GM18868 (cell line): ENCODE measurements at regions not wholly inside any gene's neighbourhood (a gene's known extent, or its start where the extent isn't known, plus 50 kb on each side); places are given as distances from the start of the nearest gene placed in this dataset.
"Not testable (repeated sequence)": the region's sequence is repeated elsewhere in the genome, so short reads cannot be mapped to it uniquely, and the experiment has no call there.

Experiments
- ATAC-seq: cut with Tn5 transposase; IDR thresholded peaks from one replicate; pipeline ENCODE4 v1.9.1; 2021; ENCODE audit warnings: mild to moderate bottlenecking, moderate library complexity; ENCODE audit not compliant: unreplicated experiment

DNA sequence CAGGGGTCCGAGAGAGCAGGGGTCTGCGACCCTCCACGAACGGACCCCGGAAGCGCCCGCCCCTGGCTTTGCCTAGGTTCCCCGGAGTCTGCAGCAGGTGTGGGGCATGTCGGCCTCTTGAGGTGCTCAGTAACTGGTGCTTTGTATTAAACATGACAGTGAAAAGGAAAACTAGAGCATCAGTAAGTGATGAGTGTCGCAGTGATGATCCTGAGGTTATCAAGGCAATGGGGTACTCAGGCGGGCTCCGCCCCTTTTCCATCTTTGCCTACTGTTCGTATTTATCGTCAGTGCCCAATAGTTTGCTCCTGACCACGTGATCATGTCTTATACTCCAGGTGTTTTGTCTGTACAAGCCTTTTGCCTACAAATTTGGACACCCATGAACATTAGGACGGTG is 262.4 kb downstream of the ZNF37A start:
- peak; percentile 33 for ATAC-seq

- not testable (repeated sequence) for ATAC-seq
Measured at GRCh38 chr10:38362514-38362913, 268.4 kb downstream of the ZNF37A start.

GRCh38 chr10:38364073-38364472 is 269.9 kb downstream of the ZNF37A start:
- ATAC-seq, result not testable (repeated sequence)

- ATAC-seq, result peak; percentile 78
Measured at GRCh38 chr10:38365917-38366316, 271.8 kb downstream of the ZNF37A start.

DNA sequence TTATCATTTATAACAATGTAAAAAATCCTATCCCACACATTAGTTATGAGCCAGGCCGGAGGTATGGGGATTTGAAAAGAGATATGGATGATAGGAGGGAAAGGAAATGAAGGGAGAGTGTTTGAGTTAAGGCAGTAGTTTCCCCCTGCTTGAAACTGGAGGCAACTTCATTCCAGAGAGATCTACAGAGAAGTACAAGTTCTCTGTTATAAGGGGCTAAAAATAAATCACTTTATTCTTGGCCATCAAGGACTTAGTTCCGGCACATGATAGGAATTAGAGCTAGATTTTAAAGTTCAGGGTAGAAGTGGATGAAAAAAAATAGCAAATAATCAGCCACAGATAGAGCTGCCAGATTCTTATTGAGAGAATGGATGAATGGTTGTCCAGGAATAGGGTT is 289.7 kb downstream of the ZNF37A start:
- ATAC-seq, result not testable (repeated sequence)

DNA sequence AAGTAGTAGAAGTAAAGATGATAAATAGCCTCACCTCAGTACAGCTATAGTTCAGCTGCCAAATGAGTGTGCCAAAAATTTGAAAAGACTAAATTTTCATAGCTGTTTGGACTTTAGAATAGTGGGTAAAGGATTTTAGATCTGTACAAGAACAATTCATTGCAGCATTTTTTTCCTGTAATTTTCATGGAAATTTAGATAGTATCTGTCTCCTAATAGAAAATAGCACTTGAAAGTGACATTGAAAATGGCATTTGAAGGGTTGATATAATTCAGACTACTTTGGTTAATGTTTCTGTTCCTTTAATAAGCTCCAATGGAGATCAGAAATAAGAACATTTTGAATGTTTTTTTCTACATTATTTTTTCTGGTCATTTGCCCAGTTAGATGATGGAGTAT is 292.7 kb downstream of the ZNF37A start:
- not testable (repeated sequence) for ATAC-seq

DNA sequence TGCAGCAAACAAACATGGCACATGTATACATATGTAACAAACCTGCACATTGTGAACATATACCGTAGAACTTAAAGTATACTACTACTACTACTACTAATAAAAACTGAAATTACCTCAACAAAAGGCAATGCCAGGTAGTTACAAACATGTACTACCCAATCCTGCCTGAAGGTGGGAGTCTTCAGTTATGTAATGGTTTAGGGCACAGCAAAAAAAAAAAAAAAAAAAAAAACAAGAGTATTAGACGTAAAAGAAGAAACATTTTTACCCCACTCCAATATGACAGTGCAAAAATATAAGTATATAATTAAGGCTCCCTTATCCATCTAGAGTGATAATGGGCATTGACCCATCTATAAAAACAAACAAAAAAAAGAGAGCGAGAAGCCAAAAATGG is 296.6 kb downstream of the ZNF37A start:
- ATAC-seq, result peak; percentile 79

GRCh38 chr10:38395465-38395864 is 301.3 kb downstream of the ZNF37A start:
- not testable (repeated sequence) for ATAC-seq

DNA sequence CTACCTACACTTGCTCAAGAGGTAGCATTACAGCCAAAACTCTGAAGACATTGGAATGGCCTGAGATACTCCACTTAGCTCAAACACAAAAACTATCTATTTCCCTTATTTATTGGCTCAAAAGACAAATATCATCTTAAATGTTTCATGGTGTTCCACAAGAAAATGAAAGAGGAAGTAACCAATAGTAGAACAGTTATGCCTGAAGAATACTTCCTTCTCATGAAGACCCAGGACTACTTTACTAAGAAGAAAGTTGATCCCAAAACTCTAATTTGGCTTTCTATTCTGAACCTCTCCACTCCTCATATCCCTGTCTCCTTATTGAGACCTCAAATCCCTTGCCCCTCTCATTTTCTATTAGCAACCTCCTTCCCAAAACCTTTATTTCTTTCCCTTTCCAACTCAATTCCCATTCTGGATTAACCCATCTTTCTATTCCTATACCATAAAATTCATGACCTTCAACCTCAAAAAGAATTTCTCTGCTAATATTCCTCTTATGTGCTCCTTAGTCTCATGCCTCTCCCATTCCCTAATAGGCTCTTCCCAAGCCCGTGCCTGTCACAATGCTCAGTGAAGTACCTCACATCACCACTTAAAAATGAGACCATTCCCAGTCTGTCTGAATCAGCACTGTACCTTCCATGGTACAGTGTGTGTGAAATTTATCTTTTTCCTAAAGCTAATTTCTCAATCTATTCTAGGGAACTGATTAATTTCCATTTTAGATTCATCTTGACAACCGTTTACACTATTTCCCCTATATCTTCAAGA is 302.2 kb downstream of the ZNF37A start:
- peak; percentile 78 for ATAC-seq

GRCh38 chr10:38401565-38401964 is 307.4 kb downstream of the ZNF37A start:
- ATAC-seq, result not testable (repeated sequence)

- ATAC-seq, result peak; percentile 97
Measured at GRCh38 chr10:38402442-38403346, 308.6 kb downstream of the ZNF37A start.

- not testable (repeated sequence) for ATAC-seq
Measured at GRCh38 chr10:38403347-38404117, 309.4 kb downstream of the ZNF37A start.

- ATAC-seq, result not testable (repeated sequence)
Measured at GRCh38 chr10:38423634-38424033, 329.5 kb downstream of the ZNF37A start.

DNA sequence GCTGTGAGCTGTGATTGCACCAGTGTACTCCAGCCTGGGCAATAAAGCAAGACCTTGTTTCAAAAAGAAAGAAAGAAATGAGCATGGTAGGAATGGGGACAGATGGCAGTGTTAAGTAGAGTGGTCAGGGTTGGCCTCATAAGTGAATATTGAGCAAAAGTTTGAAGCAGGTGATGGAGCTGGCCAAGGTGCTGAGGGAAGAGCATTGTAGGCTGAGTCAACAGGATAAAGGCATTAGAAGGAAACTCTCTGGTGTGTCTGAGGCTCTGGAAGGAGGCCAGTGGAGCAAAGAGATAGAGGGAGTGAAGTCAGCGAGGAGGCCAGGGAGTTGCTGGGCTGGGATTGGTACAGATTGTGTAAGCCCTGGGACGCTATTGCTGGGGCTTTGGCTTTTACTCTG is 336.1 kb downstream of the ZNF37A start:
- not testable (repeated sequence) for ATAC-seq

DNA sequence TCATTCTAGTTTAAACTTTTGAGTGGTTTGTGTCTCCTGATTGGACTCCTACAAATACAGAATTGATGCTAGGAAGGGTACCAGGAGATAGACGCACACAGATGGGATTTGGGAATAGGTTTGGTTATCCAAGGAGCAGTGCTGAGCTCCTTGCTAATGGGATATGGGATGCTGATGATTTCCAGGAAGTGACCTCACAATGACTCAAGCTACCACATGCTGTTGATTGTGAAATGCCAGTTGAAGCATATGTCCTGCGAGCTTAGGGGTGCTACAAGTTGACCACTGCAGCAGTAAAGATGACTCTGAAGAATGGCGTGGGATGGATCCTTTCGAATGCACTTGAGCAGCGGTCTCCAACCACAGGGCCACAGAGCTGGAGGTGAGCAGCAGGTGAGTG is 343.2 kb downstream of the ZNF37A start:
- ATAC-seq, result not testable (repeated sequence)

DNA sequence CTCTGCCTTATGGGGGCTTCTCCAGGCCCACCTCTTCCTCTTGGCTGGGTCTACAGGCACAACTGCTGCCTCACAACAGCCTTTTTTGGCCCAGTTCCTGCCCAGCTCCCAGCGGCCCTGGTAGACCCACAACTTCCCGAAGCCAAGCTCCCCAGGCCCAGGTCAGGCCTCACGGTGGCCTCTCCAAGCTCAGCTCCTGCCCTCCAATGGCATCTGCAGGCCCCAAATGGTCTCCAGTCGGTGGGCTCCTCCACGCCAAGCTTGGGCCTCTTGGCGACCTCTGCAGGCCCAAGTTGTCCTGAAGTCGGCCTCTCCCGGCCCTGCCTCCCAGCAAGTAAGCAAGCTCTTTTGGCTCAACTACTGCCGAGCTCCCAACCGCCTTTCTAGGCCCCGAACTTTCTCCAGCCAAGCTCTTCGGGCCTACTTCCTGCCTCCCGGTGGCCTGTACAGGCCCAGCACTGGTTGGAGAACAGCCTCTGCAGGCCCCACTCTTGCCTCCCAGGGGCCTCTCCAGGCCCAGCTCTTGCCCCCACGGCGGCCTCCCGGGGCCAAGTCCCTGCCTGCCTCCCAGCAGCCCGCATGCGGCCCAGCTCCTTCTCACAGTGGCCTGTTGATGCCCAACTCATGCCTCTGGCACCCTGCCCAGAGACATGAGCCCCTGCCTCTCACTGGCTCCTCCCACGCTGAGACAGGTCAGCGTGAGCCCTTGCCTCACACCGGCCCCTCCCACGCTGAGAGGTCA is 354.6 kb downstream of the ZNF37A start:
- ATAC-seq, result not testable (repeated sequence)

DNA sequence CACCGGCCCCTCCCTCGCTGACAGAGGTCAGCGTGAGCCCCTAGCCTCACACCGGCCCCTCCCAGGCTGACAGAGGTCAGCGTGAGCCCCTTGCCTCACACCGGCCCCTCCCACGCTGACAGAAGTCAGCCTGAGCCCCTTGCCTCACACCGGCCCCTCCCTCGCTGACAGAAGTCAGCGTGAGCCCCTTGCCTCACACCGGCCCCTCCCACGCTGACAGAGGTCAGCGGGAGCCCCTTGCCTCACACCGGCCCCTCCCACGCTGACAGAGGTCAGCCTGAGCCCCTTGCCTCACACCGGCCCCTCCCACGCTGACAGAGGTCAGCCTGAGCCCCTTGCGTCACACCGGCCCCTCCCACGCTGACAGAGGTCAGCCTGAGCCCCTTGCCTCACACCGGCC is 355.5 kb downstream of the ZNF37A start:
- ATAC-seq, result not testable (repeated sequence)

GRCh38 chr10:38450372-38451057 is 356.4 kb downstream of the ZNF37A start:
- ATAC-seq, result not testable (repeated sequence)

DNA sequence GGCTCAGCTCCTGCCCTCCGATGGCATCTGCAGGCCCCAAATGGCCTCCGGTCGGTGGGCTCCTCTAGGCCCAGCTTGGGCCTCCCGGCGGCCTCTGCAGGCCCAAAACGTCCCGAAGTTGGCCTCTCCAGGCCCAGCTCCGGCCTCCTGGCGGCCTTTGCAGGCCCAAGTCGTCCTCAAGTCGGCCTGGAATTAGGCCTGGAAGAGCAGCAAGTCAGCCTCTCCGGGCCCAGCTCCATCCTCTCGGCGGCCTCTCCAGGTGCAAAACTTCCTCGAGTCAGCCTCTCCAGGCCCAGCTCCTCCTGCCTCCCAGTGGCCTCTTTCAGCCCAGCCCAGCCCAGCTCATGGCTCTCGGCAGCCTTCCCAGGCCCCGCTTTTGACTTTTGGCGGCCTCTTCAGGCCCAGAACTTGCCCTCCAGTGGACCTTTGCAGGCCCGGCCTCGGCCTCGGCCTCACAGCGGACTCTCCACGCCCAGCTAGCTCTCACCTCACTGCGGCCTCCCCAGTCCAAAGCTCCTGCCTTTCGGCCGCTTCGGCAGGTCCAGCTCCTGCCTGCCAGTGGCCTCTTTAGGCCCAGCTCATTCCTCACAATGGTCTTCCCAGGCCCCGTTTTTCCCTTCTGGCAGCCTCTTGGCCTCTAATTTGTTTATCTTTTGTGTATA is 357.3 kb downstream of the ZNF37A start:
- ATAC-seq, result not testable (repeated sequence)
